ENCODE measurements at regions not wholly inside any gene's neighbourhood (a gene's known extent, or its start where the extent isn't known, plus 50 kb on each side); places are given as distances from the start of the nearest gene placed in this dataset.

- no peak for DNase-seq (ENCODE audit: low spot score)
Observed at GRCh38 chr11:20250644-20251247, 90.5 kb upstream of the DBX1 start.

DNA sequence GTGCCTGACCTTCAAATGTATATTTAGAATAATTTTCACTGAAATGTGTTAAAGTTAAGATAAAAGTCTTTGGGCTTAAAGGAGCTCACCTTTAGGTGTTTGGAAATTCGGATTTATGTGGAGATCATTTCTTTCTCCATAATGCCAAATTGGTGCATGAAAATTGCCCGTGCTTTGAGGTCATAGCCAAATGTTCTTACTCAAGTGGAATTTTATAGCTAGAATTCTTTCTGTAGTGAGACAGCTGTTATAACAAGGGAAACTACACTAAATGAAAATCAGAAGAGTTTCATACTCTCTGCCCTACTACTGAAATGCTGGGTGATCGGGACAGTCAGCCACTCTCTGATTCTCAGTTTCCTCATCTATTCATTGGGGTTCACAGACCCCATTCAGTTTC lies 89.5 kb upstream of the DBX1 start:
- no peak for DNase-seq (ENCODE audit: low spot score)

DNA sequence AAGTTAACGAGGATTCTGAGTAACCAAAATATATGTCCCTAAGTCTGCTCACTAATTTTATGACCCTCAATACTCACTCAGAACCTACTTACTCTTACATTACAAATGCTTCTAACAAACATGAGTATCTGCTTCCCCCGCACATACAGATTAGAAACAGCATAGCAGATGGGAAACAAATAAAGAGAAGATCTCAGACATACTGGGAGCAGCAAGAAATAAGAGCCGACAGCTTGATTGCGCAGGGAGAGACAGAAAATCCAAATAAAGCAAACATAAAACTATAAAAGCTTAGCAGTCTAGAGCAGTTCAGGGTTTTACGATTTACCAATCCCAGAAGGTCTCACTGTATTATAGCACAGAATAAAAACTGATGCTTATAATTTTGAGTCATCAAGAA lies 89.1 kb upstream of the DBX1 start:
- DNase-seq (ENCODE audit: low spot score) = no peak

- DNase-seq (ENCODE audit: low spot score) = no peak
Observed at GRCh38 chr11:20248871-20249270, 88.6 kb upstream of the DBX1 start.

GRCh38 chr11:20248121-20248772 lies 88.0 kb upstream of the DBX1 start:
- no peak for DNase-seq (ENCODE audit: low spot score)

GRCh38 chr11:20247591-20248007 lies 87.3 kb upstream of the DBX1 start:
- DNase-seq (ENCODE audit: low spot score) = no peak

GRCh38 chr11:20243974-20244373 lies 83.7 kb upstream of the DBX1 start:
- DNase-seq (ENCODE audit: low spot score) = no peak

GRCh38 chr11:20238712-20239111 lies 78.4 kb upstream of the DBX1 start:
- DNase-seq (ENCODE audit: low spot score) = no peak

- DNase-seq (ENCODE audit: low spot score) = no peak
Observed at GRCh38 chr11:20235164-20235563, 74.9 kb upstream of the DBX1 start.

DNA sequence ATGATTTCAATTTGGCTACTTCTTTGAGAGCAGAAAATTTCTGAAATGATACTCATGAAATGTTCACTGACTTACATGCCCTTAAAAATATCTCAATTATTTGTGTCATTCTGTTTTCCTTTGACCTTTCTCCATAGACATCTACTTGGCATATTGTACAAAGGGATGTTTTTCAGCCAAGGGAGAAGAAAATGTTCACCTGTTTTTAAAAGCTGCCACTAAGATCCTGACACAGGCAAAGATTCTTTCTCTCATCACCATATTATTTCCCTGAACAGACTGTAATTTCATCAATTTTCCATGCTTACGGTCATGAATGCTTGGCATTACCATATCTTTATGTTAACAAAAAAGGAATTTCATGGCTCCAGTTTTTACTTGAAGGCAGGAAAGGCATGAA lies 67.4 kb upstream of the DBX1 start:
- DNase-seq (ENCODE audit: low spot score) = no peak

DNA sequence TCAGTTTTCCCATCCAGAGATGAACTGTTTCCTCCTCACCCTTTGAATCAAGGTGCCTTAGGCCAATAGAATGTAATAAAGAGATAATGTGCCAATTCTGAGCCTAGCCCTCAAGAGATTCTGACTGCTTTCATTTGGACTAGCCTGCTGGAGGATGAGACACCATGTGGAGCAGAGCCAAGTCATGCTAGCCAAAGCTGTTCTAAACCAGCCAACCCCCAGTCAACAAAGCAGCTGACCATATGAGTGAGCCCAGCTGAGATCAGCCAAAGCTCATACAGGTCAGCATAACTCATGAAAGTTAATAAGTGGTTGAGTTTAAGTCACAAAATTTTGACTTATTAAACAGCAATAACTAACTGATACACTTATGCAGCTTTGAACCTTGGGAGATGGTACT lies 66.7 kb upstream of the DBX1 start:
- DNase-seq (ENCODE audit: low spot score) = no peak

GRCh38 chr11:20221566-20221965 lies 61.3 kb upstream of the DBX1 start:
- no peak for DNase-seq (ENCODE audit: low spot score)

GRCh38 chr11:20213790-20214189 lies 53.5 kb upstream of the DBX1 start:
- DNase-seq (ENCODE audit: low spot score) = no peak

- no peak for DNase-seq (ENCODE audit: low spot score)
Observed at GRCh38 chr11:20211691-20212090, 51.4 kb upstream of the DBX1 start.
